ENCODE measurements at regions not wholly inside any gene's neighbourhood (a gene's known extent, or its start where the extent isn't known, plus 50 kb on each side); places are given as distances from the start of the nearest gene placed in this dataset.

GRCh38 chr15:96052572-96053030, 277.9 kb upstream of the NR2F2 start:
- TF ChIP-seq CTCF (IDR thresholded peaks at IDR 0.05; ENCODE audit: low read length) (no peak), EZH2 (optimal IDR thresholded peaks at IDR 0.05; ENCODE audit: low read depth, low read length) (no peak), EZH2phosphoT487 (IDR thresholded peaks at IDR 0.05; ENCODE audit: low read length) (no peak)

Data from MM.1S (cell line).